PC-9 (cell line): ENCODE measurements at regions not wholly inside any gene's neighbourhood (a gene's known extent, or its start where the extent isn't known, plus 50 kb on each side); places are given as distances from the start of the nearest gene placed in this dataset.

ENCODE experiments used
- BruUV-seq: library from RNA; stranded (reverse); fragments of 400-500 nt; replicated peaks from 2 replicates; lab custom pipeline; 2021; lab: Mats Ljungman, UMichigan
- CTCF ChIA-PET: fragments of 300-600 bp; sonication (Branson Sonifier 250); formaldehyde crosslinking; loops from one replicate; lab custom pipeline; 2022; ENCODE audit warnings: antibody characterized with exemption; lab: Charles Lee
- POLR2A ChIA-PET: fragments of 300-600 bp; sonication (Branson Sonifier 250); formaldehyde crosslinking; loops from one replicate; lab custom pipeline; 2022; ENCODE audit warnings: antibody characterized with exemption; ENCODE audit not compliant: unreplicated experiment; lab: Charles Lee
- DNase-seq, 2 experiments: peaks; one replicate each; pipeline versions ENCODE4 v3.0.0 to v3.0.0-alpha.2; 2015 to 2022; ENCODE audit warnings: mixed read lengths in 1 of 2
- H2AFZ ChIP-seq: fragments of 200-600 bp; sonication (generic); 2 replicates; pipeline ENCODE4 v1.8.1; 2017; ENCODE audit warnings: antibody characterized with exemption
- H3F3A ChIP-seq: fragments of 200-600 bp; sonication (generic); 2 replicates; pipeline ENCODE4 v1.8.1; 2017; ENCODE audit warnings: antibody characterized with exemption, mild to moderate bottlenecking, low read depth; ENCODE audit not compliant: insufficient read depth
- H3K27ac ChIP-seq: fragments of 200-600 bp; sonication (generic); 2 replicates; pipeline ENCODE4 v1.6.1; 2016; ENCODE audit warnings: mixed run types
- H3K27me3 ChIP-seq: fragments of 200-600 bp; sonication (generic); 2 replicates; pipeline ENCODE4 v1.6.1; 2016; ENCODE audit warnings: low read depth, mixed run types; ENCODE audit not compliant: insufficient read depth
- H3K36me3 ChIP-seq: fragments of 200-600 bp; sonication (generic); 2 replicates; pipeline ENCODE4 v1.6.1; 2016; ENCODE audit warnings: low read depth, mixed run types
- H3K4me1 ChIP-seq: fragments of 200-600 bp; sonication (generic); replicated peaks from 2 replicates; pipeline ENCODE4 v1.6.1; 2016; ENCODE audit warnings: mixed run types; ENCODE audit not compliant: insufficient read depth
- H3K4me2 ChIP-seq: fragments of 200-600 bp; sonication (generic); 2 replicates; pipeline ENCODE4 v1.6.1; 2017; ENCODE audit warnings: mixed run types
- H3K4me3 ChIP-seq: fragments of 200-600 bp; sonication (generic); 2 replicates; pipeline ENCODE4 v1.6.1; 2016; ENCODE audit warnings: mixed run types
- H3K79me2 ChIP-seq: fragments of 200-600 bp; sonication (generic); 2 replicates; pipeline ENCODE4 v1.6.1; 2017; ENCODE audit warnings: low read depth, mixed run types
- H3K9me2 ChIP-seq: fragments of 200-600 bp; sonication (generic); 2 replicates; pipeline ENCODE4 v1.8.1; 2017; ENCODE audit warnings: mild to moderate bottlenecking; ENCODE audit not compliant: insufficient read depth
- H3K9me3 ChIP-seq: fragments of 200-600 bp; sonication (generic); 2 replicates; pipeline ENCODE4 v1.8.1; 2016; ENCODE audit warnings: low read depth; ENCODE audit not compliant: insufficient read depth
- H4K20me1 ChIP-seq: fragments of 200-600 bp; sonication (generic); 2 replicates; pipeline ENCODE4 v1.8.1; 2017; ENCODE audit not compliant: insufficient read depth
- CTCF ChIP-seq: fragments of 200-600 bp; sonication (generic); conservative IDR thresholded peaks from 2 replicates; pipeline ENCODE4 v1.6.1; 2017; ENCODE audit warnings: mixed run types, antibody characterized with exemption, mild to moderate bottlenecking, moderate library complexity
- EZH2 ChIP-seq: fragments of 200-600 bp; sonication (generic); IDR thresholded peaks from 2 replicates; pipeline ENCODE4 v1.8.0; 2017; ENCODE audit warnings: antibody characterized with exemption, low read depth
- intact Hi-C: fragments of 100-400 bp; cut with micrococcal nuclease; formaldehyde crosslinking; loops from one replicate; pipeline ENCODE4 v1.10.0; 2022; ENCODE audit not compliant: unreplicated experiment

DNA sequence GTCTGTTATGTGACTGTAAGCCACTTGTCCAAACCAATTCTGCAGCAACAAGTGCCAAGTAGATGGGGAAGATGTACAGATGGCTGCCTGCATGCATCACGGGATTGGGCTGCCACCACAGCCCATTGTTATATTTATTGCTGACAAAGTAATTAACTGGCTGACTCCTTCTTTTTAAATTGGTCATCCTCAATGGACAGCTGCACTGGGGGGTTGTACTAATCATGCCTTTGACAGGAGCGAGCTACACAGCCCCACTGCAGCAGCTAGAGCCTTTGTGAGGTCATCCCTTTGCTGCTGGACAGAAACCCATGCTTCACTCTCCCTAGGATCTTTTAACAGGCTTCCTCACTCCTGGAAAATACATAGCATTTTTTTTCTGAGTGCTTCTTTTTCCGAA is 146.7 kb upstream of the CXXC4 start:
- no peak for DNase-seq
- Histone ChIP-seq H3K4me3 (no peak overlapping the region), H3F3A (no peaks in the 10 kb centered on the region), H3K9me3 (no peaks in the 10 kb centered on the region), H3K36me3 (no peaks in the 10 kb centered on the region), H3K27ac (no peak overlapping the region), H3K4me1 (no peaks in the 10 kb centered on the region), H3K9me2 (no peaks in the 10 kb centered on the region), H3K4me2 (no peak overlapping the region), H4K20me1 (no peaks in the 10 kb centered on the region), H3K27me3 (no peaks in the 10 kb centered on the region), H3K79me2 (no peaks in the 10 kb centered on the region), H2AFZ (no peak overlapping the region)
- CTCF ChIA-PET: no interaction called here
- intact Hi-C loops: no loop called here
- POLR2A ChIA-PET: no interaction called here
- no TSS peak for BruUV-seq
- no peak for TF ChIP-seq EZH2
- no peak for TF ChIP-seq CTCF

DNA sequence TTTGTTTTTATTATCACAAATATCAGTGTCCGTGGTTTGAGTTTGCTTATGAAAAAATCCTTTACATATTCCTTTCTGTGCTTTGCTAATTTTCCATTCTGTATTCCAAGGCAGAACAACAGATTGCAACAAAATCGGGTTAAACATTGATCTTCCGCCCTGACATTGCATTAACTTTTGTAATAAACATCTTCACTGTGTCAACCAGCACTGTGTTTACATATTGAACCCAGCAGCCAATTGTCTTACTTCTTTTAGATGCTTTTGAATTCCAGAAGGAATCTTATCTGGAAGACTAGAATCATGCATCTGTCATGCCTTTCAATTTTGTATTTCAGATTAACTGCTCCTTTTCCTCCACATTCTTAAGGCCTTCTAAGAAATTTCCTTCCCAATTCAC is 147.8 kb upstream of the CXXC4 start:
- TF ChIP-seq EZH2: no peak
- TF ChIP-seq CTCF: no peak
- CTCF ChIA-PET: no interaction called here
- Histone ChIP-seq H3K27ac (no peak overlapping the region), H3K9me2 (no peaks in the 10 kb centered on the region), H3K9me3 (no peaks in the 10 kb centered on the region), H4K20me1 (no peaks in the 10 kb centered on the region), H3K4me3 (no peak overlapping the region), H3K27me3 (no peaks in the 10 kb centered on the region), H3K4me2 (no peak overlapping the region), H3K36me3 (no peaks in the 10 kb centered on the region), H2AFZ (no peak overlapping the region), H3K4me1 (no peaks in the 10 kb centered on the region), H3K79me2 (no peaks in the 10 kb centered on the region), H3F3A (no peaks in the 10 kb centered on the region)
- intact Hi-C loops: no loop called here
- POLR2A ChIA-PET: no interaction called here
- BruUV-seq: no TSS peak
- DNase-seq: no peak

DNA sequence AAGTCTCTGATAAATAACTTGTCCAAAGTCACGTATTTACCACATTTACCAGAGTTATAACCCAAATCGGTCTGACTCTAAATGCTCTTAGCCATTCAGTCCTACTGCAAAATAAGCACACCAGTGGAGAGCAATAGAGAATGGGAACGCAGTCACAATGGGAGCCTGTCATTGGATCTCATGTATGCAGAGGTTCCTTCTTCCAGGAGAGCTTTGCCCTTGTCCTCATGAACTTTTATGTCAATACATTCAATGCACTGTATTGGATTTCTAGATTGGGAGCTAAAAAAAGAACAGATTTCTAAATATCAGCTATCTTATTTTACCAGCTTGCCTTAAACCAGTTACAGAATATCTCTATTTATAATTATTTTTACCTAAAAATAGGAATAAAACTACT is 149.1 kb upstream of the CXXC4 start:
- POLR2A ChIA-PET: no interaction called here
- H3K36me3 ChIP-seq: no peaks in the 10 kb centered on the region
- H3K27me3 ChIP-seq: no peaks in the 10 kb centered on the region
- no peaks in the 10 kb centered on the region for H3K79me2 ChIP-seq
- H3K9me2 ChIP-seq: no peaks in the 10 kb centered on the region
- no peak overlapping the region for H3K4me3 ChIP-seq
- no peak for DNase-seq
- no peaks in the 10 kb centered on the region for H3K9me3 ChIP-seq
- intact Hi-C loops: no loop called here
- H3K27ac ChIP-seq: no peak overlapping the region
- H3K4me2 ChIP-seq: no peak overlapping the region
- no peak for TF ChIP-seq CTCF
- TF ChIP-seq EZH2: no peak
- no peaks in the 10 kb centered on the region for H3K4me1 ChIP-seq
- no TSS peak for BruUV-seq
- H3F3A ChIP-seq: no peaks in the 10 kb centered on the region
- CTCF ChIA-PET: no interaction called here
- no peaks in the 10 kb centered on the region for H4K20me1 ChIP-seq
- no peak overlapping the region for H2AFZ ChIP-seq
